RWPE2 (cell line): ENCODE measurements at regions not wholly inside any gene's neighbourhood (a gene's known extent, or its start where the extent isn't known, plus 50 kb on each side); places are given as distances from the start of the nearest gene placed in this dataset.
"Not testable (repeated sequence)": the region's sequence is repeated elsewhere in the genome, so short reads cannot be mapped to it uniquely, and the experiment has no call there.

Source experiments
- ATAC-seq: fragments of 200-7000 bp; cut with Tn5 transposase; 3 replicates; pipeline ENCODE4 v1.9.1; 2021; ENCODE audit warnings: low read depth
- DNase-seq: peaks from one replicate; pipeline ENCODE4 v3.0.0-alpha.2; 2020; ENCODE audit warnings: low spot score
- H3K27ac ChIP-seq: fragments of 450-650 bp; 2 replicates; pipeline ENCODE4 v1.5.1; 2017; ENCODE audit warnings: mild to moderate bottlenecking; ENCODE audit not compliant: poor library complexity, severe bottlenecking
- H3K27me3 ChIP-seq: fragments of 250-450 bp; sonication (Bioruptor Pico); 2 replicates; pipeline ENCODE4 v1.5.1; 2021; ENCODE audit warnings: mild to moderate bottlenecking, moderate library complexity; ENCODE audit not compliant: insufficient read depth, poor library complexity, severe bottlenecking
- H3K36me3 ChIP-seq: fragments of 250-450 bp; sonication (Bioruptor Pico); 2 replicates; pipeline ENCODE4 v1.5.1; 2020; ENCODE audit warnings: low read depth, mild to moderate bottlenecking, moderate library complexity
- H3K4me1 ChIP-seq: fragments of 250-450 bp; sonication (Bioruptor Pico); 2 replicates; pipeline ENCODE4 v1.5.1; 2021; ENCODE audit warnings: mild to moderate bottlenecking, moderate library complexity; ENCODE audit not compliant: insufficient read depth, poor library complexity, severe bottlenecking
- H3K4me3 ChIP-seq: fragments of 250-450 bp; sonication (Bioruptor Pico); 2 replicates; pipeline ENCODE4 v1.5.1; 2021; ENCODE audit warnings: mild to moderate bottlenecking, moderate library complexity; ENCODE audit not compliant: severe bottlenecking
- H3K9me3 ChIP-seq: fragments of 250-450 bp; sonication (Bioruptor Pico); 2 replicates; pipeline ENCODE4 v1.5.1; 2021; ENCODE audit warnings: mild to moderate bottlenecking, moderate library complexity; ENCODE audit not compliant: severe bottlenecking
- TF ChIP-seq, protein P1 (sequence below): fragments of 450-650 bp; IDR thresholded peaks from one replicate; pipeline ENCODE4 v1.5.1; 2017; ENCODE audit warnings: mild to moderate bottlenecking, moderate library complexity; ENCODE audit not compliant: poor library complexity, severe bottlenecking

DNA sequence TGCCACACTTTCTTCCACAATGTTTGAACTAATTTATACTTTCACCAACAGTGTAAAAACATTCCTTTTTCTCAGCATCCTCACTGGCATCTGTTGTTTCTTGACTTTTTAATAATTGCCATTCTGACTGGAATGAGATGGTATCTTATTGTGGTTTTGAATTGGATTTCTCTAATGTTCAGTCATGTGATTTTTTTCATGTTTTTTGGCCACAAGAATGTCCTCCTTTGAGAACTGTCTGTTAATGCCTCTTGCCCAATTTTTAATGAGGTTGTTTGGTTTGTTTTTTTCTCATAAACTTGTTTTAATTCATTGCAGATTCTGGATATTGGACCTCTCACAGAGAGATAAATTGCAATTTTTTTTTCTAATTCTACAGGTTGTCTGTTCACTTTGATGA, 1195.2 kb downstream of the TECRL start:
- H3K9me3 ChIP-seq, result no peaks in the 10 kb centered on the region
- DNase-seq (no peak), ATAC-seq (no peak)
- H3K27me3 ChIP-seq, result no peaks in the 10 kb centered on the region
- no peak overlapping the region for H3K27ac ChIP-seq
- H3K36me3 ChIP-seq, result no peaks in the 10 kb centered on the region
- H3K4me3 ChIP-seq, result no peak overlapping the region
- no peaks in the 10 kb centered on the region for H3K4me1 ChIP-seq
- TF ChIP-seq, protein P1, sequence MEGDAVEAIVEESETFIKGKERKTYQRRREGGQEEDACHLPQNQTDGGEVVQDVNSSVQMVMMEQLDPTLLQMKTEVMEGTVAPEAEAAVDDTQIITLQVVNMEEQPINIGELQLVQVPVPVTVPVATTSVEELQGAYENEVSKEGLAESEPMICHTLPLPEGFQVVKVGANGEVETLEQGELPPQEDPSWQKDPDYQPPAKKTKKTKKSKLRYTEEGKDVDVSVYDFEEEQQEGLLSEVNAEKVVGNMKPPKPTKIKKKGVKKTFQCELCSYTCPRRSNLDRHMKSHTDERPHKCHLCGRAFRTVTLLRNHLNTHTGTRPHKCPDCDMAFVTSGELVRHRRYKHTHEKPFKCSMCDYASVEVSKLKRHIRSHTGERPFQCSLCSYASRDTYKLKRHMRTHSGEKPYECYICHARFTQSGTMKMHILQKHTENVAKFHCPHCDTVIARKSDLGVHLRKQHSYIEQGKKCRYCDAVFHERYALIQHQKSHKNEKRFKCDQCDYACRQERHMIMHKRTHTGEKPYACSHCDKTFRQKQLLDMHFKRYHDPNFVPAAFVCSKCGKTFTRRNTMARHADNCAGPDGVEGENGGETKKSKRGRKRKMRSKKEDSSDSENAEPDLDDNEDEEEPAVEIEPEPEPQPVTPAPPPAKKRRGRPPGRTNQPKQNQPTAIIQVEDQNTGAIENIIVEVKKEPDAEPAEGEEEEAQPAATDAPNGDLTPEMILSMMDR, result no peak

DNA sequence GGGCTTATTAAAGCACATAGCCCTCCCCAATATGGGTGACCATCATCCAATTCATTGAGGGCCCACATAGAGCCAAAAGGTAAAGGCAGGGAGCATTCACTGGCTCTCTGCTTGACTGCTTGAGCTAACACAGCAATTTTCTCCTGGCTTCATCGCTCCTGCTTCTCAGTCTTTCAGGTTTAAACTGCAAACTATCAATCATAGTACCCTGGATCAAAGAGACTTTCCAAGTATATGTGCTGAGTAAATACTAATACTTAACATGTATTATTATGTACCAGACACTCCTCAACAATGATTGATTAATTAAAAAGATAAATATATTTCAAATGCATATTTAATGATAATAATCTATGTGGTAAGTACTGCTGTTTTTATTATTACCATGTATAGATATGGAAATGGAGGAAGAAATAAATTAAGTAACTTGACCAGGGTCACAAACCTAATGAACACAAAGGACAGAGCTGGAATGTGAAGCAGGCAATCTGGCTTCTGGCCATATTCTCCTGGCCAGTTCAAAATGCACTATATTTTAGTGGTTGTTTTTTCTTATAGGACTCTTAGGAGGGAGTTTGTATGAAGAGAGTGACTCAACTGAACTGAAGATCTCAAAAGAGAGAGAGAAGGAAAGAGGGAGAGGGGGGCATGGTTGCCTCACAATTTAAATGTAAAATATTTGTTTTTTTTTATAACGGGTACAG, 1197.3 kb downstream of the TECRL start:
- H3K4me1 ChIP-seq, result no peaks in the 10 kb centered on the region
- no peaks in the 10 kb centered on the region for H3K9me3 ChIP-seq
- H3K36me3 ChIP-seq, result no peaks in the 10 kb centered on the region
- no peak for ATAC-seq
- TF ChIP-seq, protein P1, result no peak
- H3K27ac ChIP-seq, result no peak overlapping the region
- H3K27me3 ChIP-seq, result no peaks in the 10 kb centered on the region
- no peak overlapping the region for H3K4me3 ChIP-seq
- no peak for DNase-seq

DNA sequence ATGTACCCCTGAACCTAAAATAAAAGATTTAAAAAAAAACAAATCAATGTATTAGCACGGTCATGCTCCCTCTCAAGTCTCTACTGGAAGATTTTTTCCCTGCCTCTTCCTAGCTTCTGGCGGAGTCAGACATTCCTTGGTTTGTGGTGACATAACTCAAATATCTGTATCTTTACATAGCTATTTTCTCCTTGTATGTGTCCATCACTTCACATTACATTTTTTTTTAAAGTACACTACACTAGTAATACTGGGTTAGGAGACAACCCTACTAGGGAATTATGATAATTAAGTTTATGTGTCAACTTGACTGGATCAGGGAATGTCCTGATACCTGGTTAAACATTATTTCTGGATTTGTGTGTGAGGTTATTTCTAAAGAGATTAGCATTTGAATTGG, 1197.9 kb downstream of the TECRL start:
- Histone ChIP-seq H3K27me3 (no peaks in the 10 kb centered on the region), H3K4me1 (no peaks in the 10 kb centered on the region), H3K36me3 (no peaks in the 10 kb centered on the region), H3K9me3 (no peaks in the 10 kb centered on the region), H3K4me3 (no peak overlapping the region), H3K27ac (no peak overlapping the region)
- TF ChIP-seq, protein P1, result no peak
- no peak for DNase-seq
- no peak for ATAC-seq

DNA sequence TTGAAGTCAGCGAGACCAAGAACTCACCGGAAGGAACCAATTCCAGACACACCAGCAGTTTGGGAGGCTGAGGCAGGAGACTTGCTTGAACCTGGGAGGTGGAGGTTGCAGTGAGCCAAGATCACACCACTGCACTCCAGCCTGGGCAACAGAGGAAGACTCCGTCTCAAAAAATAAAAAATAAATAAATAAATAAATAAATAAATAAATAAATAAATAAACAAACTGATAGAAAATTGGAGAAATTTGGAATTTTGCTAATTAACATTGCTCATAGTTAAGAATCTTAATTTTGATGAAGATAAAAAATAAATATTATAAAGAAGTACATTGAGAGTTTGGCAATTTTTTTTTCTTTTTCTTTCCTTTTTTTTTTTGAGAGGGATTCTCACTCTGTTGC, 1216.2 kb downstream of the TECRL start:
- H3K27me3 ChIP-seq, H3K4me3 ChIP-seq, ATAC-seq: not testable (repeated sequence)

DNA sequence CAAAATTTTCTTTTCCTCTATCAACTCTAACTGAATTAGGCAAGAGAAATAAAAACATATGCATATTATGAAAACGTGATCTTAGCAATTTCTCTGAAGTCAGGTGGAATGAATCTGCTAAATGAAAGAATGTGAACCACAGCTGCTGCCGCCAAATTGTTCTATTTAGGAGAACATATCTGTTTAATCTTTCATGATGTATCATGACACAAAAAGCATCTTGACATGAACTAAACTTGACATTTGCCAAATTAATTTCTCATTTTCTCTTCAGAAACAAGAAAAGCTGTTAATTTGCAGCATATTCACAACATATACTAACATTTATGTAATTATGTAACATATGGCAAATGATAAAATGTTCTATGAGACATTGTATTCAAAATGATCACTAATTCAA, 1237.9 kb downstream of the TECRL start:
- no peaks in the 10 kb centered on the region for H3K27me3 ChIP-seq
- no peaks in the 10 kb centered on the region for H3K36me3 ChIP-seq
- ATAC-seq (no peak), DNase-seq (no peak)
- no peaks in the 10 kb centered on the region for H3K4me1 ChIP-seq
- H3K4me3 ChIP-seq, result no peak overlapping the region
- TF ChIP-seq, protein P1, result no peak
- no peaks in the 10 kb centered on the region for H3K9me3 ChIP-seq
- no peak overlapping the region for H3K27ac ChIP-seq

More for the DNA sequence above, 1216.2 kb downstream of the TECRL start:
- H3K27ac ChIP-seq, DNase-seq, H3K36me3 ChIP-seq, H3K9me3 ChIP-seq, H3K4me1 ChIP-seq: not testable (repeated sequence)
